ENCODE measurements at regions not wholly inside any gene's neighbourhood (a gene's known extent, or its start where the extent isn't known, plus 50 kb on each side); places are given as distances from the start of the nearest gene placed in this dataset.

- DNase-seq (ENCODE audit: low read depth): no peak
- no peak overlapping the region for H3K4me3 ChIP-seq (ENCODE audit: control insufficient read depth, low read depth, low read length)
- no peak for TF ChIP-seq CTCF (IDR thresholded peaks at IDR 0.05; ENCODE audit: control insufficient read depth, insufficient read depth, low read depth, low read length, missing control alignments)
Observed at GRCh38 chr3:3693593-3693992, 105.6 kb upstream of the LRRN1 start.

DNA sequence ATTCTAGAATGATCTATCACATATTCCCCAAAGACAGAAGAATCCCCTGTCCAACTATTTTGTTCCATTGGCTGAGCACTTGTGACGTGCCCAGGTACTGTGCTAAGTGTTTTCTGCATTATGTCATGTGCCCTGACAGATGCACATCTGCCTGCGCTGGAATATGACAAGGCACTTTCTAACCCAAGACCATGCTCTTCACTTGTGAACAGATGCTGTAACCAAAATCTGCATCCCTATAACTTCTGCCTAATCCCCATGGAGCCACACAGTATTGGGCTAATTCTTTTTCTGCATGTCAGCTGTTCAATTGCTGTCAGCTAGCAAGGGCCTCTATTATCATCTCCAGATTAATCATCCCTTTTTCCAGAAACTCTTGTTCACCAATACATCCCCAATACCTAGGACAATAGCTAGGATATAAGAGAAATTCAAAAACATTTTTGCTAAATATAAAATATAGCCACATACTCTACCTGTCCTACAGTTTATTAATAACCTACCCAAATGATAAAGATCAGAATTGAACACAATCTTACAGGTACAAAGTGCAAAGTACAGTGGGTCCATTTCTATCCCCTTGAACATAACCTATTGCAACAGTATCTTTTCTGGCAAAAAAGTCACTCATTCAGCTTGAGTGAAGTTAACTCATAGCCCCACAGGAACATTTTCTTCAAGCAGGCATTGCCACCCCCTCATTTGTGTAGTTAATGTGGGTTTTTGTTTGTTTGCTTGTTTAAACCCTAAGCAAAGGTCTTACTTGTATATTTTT, 109.4 kb upstream of the LRRN1 start:
- H3K4me3 ChIP-seq (ENCODE audit: control insufficient read depth, low read depth, low read length): no peak overlapping the region
- no peak for TF ChIP-seq CTCF (IDR thresholded peaks at IDR 0.05; ENCODE audit: control insufficient read depth, insufficient read depth, low read depth, low read length, missing control alignments)
- no peak for DNase-seq (ENCODE audit: low read depth)

GRCh38 chr3:3686907-3687648, 112.2 kb upstream of the LRRN1 start:
- DNase-seq (ENCODE audit: low read depth): no peak
- TF ChIP-seq CTCF (IDR thresholded peaks at IDR 0.05; ENCODE audit: control insufficient read depth, insufficient read depth, low read depth, low read length, missing control alignments): no peak
- H3K4me3 ChIP-seq (ENCODE audit: control insufficient read depth, low read depth, low read length): no peak overlapping the region

- no peak for DNase-seq (ENCODE audit: low read depth)
- no peak overlapping the region for H3K4me3 ChIP-seq (ENCODE audit: control insufficient read depth, low read depth, low read length)
- TF ChIP-seq CTCF (IDR thresholded peaks at IDR 0.05; ENCODE audit: control insufficient read depth, insufficient read depth, low read depth, low read length, missing control alignments): no peak
Observed at GRCh38 chr3:3685721-3686120, 113.5 kb upstream of the LRRN1 start.

DNA sequence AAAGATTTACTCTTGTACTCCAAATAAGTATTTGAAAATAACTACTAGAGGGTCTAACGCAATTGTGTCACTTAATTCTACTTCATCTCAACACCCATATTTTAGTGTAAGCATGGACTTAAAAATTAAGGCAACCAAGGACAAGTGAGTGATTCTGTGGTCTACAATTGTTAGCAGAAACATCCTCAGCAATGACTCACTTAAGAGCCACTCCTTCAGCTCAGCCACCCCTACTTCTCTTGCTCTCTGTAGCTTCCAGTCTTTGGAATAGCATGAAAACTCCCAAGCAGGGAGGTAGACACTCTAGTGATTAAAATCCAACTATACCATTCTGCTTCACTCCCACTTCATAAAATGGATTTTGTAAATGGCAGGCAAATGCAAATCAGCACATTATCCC, 116.0 kb upstream of the LRRN1 start:
- DNase-seq (ENCODE audit: low read depth): no peak
- no peak for TF ChIP-seq CTCF (IDR thresholded peaks at IDR 0.05; ENCODE audit: control insufficient read depth, insufficient read depth, low read depth, low read length, missing control alignments)
- H3K4me3 ChIP-seq (ENCODE audit: control insufficient read depth, low read depth, low read length): no peak overlapping the region

DNA sequence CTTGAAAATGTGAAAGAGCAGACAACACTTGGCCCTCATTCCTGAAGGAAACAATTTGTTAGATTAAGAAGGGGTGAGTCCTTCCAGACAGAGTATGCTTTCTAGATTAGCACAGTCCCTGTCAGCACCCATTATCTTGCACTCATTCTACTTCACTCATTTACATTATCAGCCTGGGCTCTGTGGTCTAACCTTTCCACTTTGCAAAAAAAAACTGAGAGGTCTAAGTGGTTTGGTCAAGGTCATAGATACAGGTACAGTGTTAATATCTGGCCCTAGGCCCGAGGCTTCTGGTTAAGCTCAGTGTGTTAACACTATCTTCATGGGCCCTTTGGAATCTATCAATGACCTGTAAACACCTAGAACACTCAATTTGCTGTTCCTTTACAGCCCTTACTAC, 123.4 kb upstream of the LRRN1 start:
- DNase-seq (ENCODE audit: low read depth): no peak
- TF ChIP-seq CTCF (IDR thresholded peaks at IDR 0.05; ENCODE audit: control insufficient read depth, insufficient read depth, low read depth, low read length, missing control alignments): no peak

More for the DNA sequence above, 123.4 kb upstream of the LRRN1 start:
- no peak overlapping the region for H3K4me3 ChIP-seq (ENCODE audit: control insufficient read depth, low read depth, low read length)
